Vagina (tissue), 2 donors: ENCODE measurements at regions not wholly inside any gene's neighbourhood (a gene's known extent, or its start where the extent isn't known, plus 50 kb on each side); places are given as distances from the start of the nearest gene placed in this dataset.

Experiments
- DNase-seq, 2 donors: peaks; one replicate each; pipeline ENCODE4 v3.0.0-alpha.2; 2017; ENCODE audit errors: extremely low spot score in 2 of 2
- H3K27ac ChIP-seq: fragments of 200-600 bp; sonication (generic); one replicate; pipeline ENCODE4 v1.5.1; 2019
- H3K27me3 ChIP-seq: fragments of 200-600 bp; sonication (generic); one replicate; pipeline ENCODE4 v1.5.1; 2019
- H3K36me3 ChIP-seq, 2 donors: fragments of 200-600 bp; sonication (generic); one replicate each; pipeline ENCODE4 v1.5.1; 2017 to 2019
- H3K4me1 ChIP-seq: fragments of 200-600 bp; sonication (generic); one replicate; pipeline ENCODE4 v1.5.1; 2019
- H3K4me3 ChIP-seq, 2 donors: fragments of 200-600 bp; sonication (generic); 1 replicate in 1 of 2; 2 replicates in 1 of 2; pipeline ENCODE4 v1.5.1; 2016 to 2019
- H3K9me3 ChIP-seq: fragments of 200-600 bp; sonication (generic); one replicate; pipeline ENCODE4 v1.5.1; 2019
- CTCF ChIP-seq, 3 experiments: fragments of 450-650 bp in 2 of 3; fragments of 200-600 bp in 1 of 3; sonication (generic) in 1 of 3; IDR thresholded peaks; one replicate each; pipeline ENCODE4 v1.5.1; 2017 to 2019; ENCODE audit warnings: antibody characterized with exemption in 3 of 3, mild to moderate bottlenecking in 2 of 3, moderate library complexity in 2 of 3
- POLR2A ChIP-seq, 2 donors: fragments of 450-650 bp; IDR thresholded peaks; one replicate each; pipeline ENCODE4 v1.6.1; 2017; ENCODE audit warnings: antibody characterized with exemption in 2 of 2, mild to moderate bottlenecking in 2 of 2, moderate library complexity in 2 of 2
- POLR2AphosphoS5 ChIP-seq, 2 donors: sonication (generic); formaldehyde crosslinking; IDR thresholded peaks; one replicate each; pipeline ENCODE4 v1.9.0; 2017; ENCODE audit warnings: antibody characterized with exemption in 2 of 2, mild to moderate bottlenecking in 2 of 2, low read depth in 1 of 2; ENCODE audit not compliant: insufficient read depth in 1 of 2
- intact Hi-C: fragments of 100-400 bp; cut with DNase I; formaldehyde crosslinking; loops from one replicate; pipeline ENCODE4 v1.15.1; 2023

DNA sequence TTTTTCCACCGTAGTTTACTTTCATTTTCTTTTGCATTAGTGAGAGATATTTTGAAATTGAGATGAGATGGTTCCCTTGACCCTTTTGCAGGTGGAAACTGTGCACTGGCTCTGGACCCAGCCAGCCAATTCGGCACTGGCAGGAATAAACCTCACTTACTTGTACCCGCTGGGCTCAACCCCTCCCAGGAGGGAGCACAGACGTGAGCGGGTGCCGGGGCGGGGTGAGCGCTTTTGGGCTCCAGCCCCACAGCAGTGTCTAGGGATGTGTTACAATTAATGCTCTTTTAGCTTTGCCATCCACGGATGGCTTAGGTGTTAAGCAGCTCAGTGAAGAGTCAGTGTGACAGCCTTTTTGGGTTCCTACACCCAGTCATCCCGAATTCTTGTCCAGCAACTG is 766.1 kb upstream of the CHD1 start:
- TF ChIP-seq POLR2AphosphoS5 (IDR thresholded peaks at IDR 0.05; ENCODE audit: insufficient read depth in 1 of 2, low read depth in 1 of 2) (no peak), POLR2A (IDR thresholded peaks at IDR 0.05) (no peak), CTCF (IDR thresholded peaks at IDR 0.05) (no peak)
- no peak for DNase-seq
- no peaks in the 10 kb centered on the region for H3K36me3 ChIP-seq

DNA sequence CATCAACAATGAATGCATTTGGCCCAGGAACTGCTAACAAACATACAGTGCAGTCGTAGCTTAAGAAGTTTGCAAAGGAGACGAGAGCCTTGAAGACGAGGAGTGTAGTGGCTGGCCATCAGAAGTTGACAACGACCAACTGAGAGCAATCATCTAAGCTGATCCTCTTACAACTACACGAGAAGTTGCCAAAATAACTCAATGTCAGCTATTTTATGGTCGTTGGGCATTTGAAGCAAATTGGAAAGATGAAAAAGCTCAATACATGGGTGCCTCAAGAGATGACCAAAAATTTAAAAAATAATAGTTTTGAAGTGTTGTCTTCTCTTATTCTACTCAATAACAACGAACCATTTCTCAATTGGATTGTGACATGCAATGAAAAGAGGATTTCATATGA is 757.7 kb upstream of the CHD1 start:
- no peak for DNase-seq
- Histone ChIP-seq H3K27me3 (no peaks in the 10 kb centered on the region), H3K9me3 (no peaks in the 10 kb centered on the region), H3K27ac (no peak overlapping the region), H3K4me1 (no peaks in the 10 kb centered on the region), H3K4me3 (no peak overlapping the region), H3K36me3 (no peaks in the 10 kb centered on the region)
- TF ChIP-seq POLR2AphosphoS5 (IDR thresholded peaks at IDR 0.05; ENCODE audit: insufficient read depth in 1 of 2, low read depth in 1 of 2) (no peak), CTCF (IDR thresholded peaks at IDR 0.05) (no peak), POLR2A (IDR thresholded peaks at IDR 0.05) (no peak)
- intact Hi-C loops = no loop called here

More for the DNA sequence above, 766.1 kb upstream of the CHD1 start:
- intact Hi-C loops = no loop called here
- Histone ChIP-seq H3K4me1 (no peaks in the 10 kb centered on the region), H3K27me3 (no peaks in the 10 kb centered on the region), H3K27ac (no peak overlapping the region), H3K9me3 (no peaks in the 10 kb centered on the region), H3K4me3 (no peak overlapping the region)

DNA sequence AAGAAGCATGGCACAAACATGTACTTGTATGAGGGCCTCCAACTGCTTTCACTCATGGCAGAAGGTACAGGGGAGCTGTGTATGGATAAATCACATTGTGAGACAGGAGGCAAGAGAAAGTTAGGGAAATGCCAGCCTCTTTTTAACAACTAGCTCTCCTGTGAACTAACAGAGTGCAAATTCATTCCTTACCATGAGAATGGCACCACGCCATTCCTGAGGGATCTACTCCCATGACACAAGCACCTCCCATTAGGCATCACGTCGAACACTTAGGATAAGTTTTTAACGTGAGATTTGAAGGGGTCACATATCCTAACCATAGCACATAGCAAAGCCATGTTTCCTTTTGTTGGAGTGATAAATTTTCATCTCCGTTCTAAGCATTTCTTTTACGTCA is 747.2 kb upstream of the CHD1 start:
- DNase-seq = no peak
- Histone ChIP-seq H3K9me3 (no peaks in the 10 kb centered on the region), H3K4me1 (no peaks in the 10 kb centered on the region), H3K27me3 (no peaks in the 10 kb centered on the region), H3K27ac (no peak overlapping the region), H3K36me3 (no peaks in the 10 kb centered on the region), H3K4me3 (no peak overlapping the region)
- no peak for TF ChIP-seq CTCF (IDR thresholded peaks at IDR 0.05)
- intact Hi-C loops = no loop called here

GRCh38 chr5:99674101-99674500 is 745.3 kb upstream of the CHD1 start:
- no peak for DNase-seq
- intact Hi-C loops = no loop called here
- TF ChIP-seq POLR2AphosphoS5 (IDR thresholded peaks at IDR 0.05; ENCODE audit: insufficient read depth in 1 of 2, low read depth in 1 of 2) (no peak), CTCF (IDR thresholded peaks at IDR 0.05) (no peak), POLR2A (IDR thresholded peaks at IDR 0.05) (no peak)
- Histone ChIP-seq H3K4me3 (no peak overlapping the region), H3K27me3 (no peaks in the 10 kb centered on the region), H3K36me3 (no peaks in the 10 kb centered on the region), H3K27ac (no peak overlapping the region), H3K9me3 (no peaks in the 10 kb centered on the region), H3K4me1 (no peaks in the 10 kb centered on the region)

GRCh38 chr5:99664972-99665371 is 736.2 kb upstream of the CHD1 start:
- H3K36me3 ChIP-seq = no peaks in the 10 kb centered on the region
- H3K27ac ChIP-seq = no peak overlapping the region
- intact Hi-C loops = no loop called here
- H3K9me3 ChIP-seq = no peaks in the 10 kb centered on the region
- H3K27me3 ChIP-seq = no peaks in the 10 kb centered on the region
- H3K4me3 ChIP-seq = no peak overlapping the region
- no peak for TF ChIP-seq POLR2A (IDR thresholded peaks at IDR 0.05)
- no peak for TF ChIP-seq POLR2AphosphoS5 (IDR thresholded peaks at IDR 0.05; ENCODE audit: insufficient read depth in 1 of 2, low read depth in 1 of 2)
- no peak for TF ChIP-seq CTCF (IDR thresholded peaks at IDR 0.05)
- no peak for DNase-seq
- H3K4me1 ChIP-seq = no peaks in the 10 kb centered on the region
